ENCODE measurements at regions not wholly inside any gene's neighbourhood (a gene's known extent, or its start where the extent isn't known, plus 50 kb on each side); places are given as distances from the start of the nearest gene placed in this dataset.

- DNase-seq (ENCODE audit: low read depth) = no peak
Observed at GRCh38 chr15:62547584-62547983, 382.5 kb upstream of the C2CD4B start.

- no peak for DNase-seq (ENCODE audit: low read depth)
Observed at GRCh38 chr15:62549345-62549970, 384.4 kb upstream of the C2CD4B start.

- no peak for DNase-seq (ENCODE audit: low read depth)
Observed at GRCh38 chr15:62550106-62550505, 385.0 kb upstream of the C2CD4B start.

GRCh38 chr15:62552444-62552843 lies 387.4 kb upstream of the C2CD4B start:
- no peak for DNase-seq (ENCODE audit: low read depth)

GRCh38 chr15:62553911-62554563 lies 389.0 kb upstream of the C2CD4B start:
- DNase-seq (ENCODE audit: low read depth) = no peak

GRCh38 chr15:62558640-62559380 lies 393.7 kb upstream of the C2CD4B start:
- DNase-seq (ENCODE audit: low read depth) = no peak

- no peak for DNase-seq (ENCODE audit: low read depth)
Observed at GRCh38 chr15:62559381-62559733, 394.3 kb upstream of the C2CD4B start.

- no peak for DNase-seq (ENCODE audit: low read depth)
Observed at GRCh38 chr15:62561059-62561519, 396.0 kb upstream of the C2CD4B start.

- no peak for DNase-seq (ENCODE audit: low read depth)
Observed at GRCh38 chr15:62561571-62561970, 396.5 kb upstream of the C2CD4B start.

GRCh38 chr15:62564886-62565633 lies 400.0 kb upstream of the C2CD4B start:
- DNase-seq (ENCODE audit: low read depth) = no peak

GRCh38 chr15:62565634-62566026 lies 400.5 kb upstream of the C2CD4B start:
- DNase-seq (ENCODE audit: low read depth) = no peak

- no peak for DNase-seq (ENCODE audit: low read depth)
Observed at GRCh38 chr15:62566248-62566647, 401.2 kb upstream of the C2CD4B start.

GRCh38 chr15:62567501-62567900 lies 402.4 kb upstream of the C2CD4B start:
- DNase-seq (ENCODE audit: low read depth) = no peak

- DNase-seq (ENCODE audit: low read depth) = no peak
Observed at GRCh38 chr15:62568004-62568403, 402.9 kb upstream of the C2CD4B start.

- DNase-seq (ENCODE audit: low read depth) = no peak
Observed at GRCh38 chr15:62568702-62569101, 403.6 kb upstream of the C2CD4B start.

GRCh38 chr15:62569460-62570404 lies 404.6 kb upstream of the C2CD4B start:
- no peak for DNase-seq (ENCODE audit: low read depth)

GRCh38 chr15:62570405-62570783 lies 405.3 kb upstream of the C2CD4B start:
- DNase-seq (ENCODE audit: low read depth) = no peak

GRCh38 chr15:62571072-62571471 lies 406.0 kb upstream of the C2CD4B start:
- DNase-seq (ENCODE audit: low read depth) = no peak

GRCh38 chr15:62572797-62573196 lies 407.7 kb upstream of the C2CD4B start:
- no peak for DNase-seq (ENCODE audit: low read depth)

- DNase-seq (ENCODE audit: low read depth) = no peak
Observed at GRCh38 chr15:62573876-62574275, 408.8 kb upstream of the C2CD4B start.

GRCh38 chr15:62578546-62578945 lies 413.5 kb upstream of the C2CD4B start:
- no peak for DNase-seq (ENCODE audit: low read depth)
